Right cardiac atrium (tissue), 5 donors: ENCODE measurements at regions not wholly inside any gene's neighbourhood (a gene's known extent, or its start where the extent isn't known, plus 50 kb on each side); places are given as distances from the start of the nearest gene placed in this dataset.
A peak's percentile ranks its signal among the peaks of the same experiment; 100 is the strongest.

ENCODE experiments used
- ATAC-seq, 2 donors: fragments of 200-7000 bp; cut with Tn5 transposase; one replicate each; pipeline versions ENCODE4 v1.8.0 to v1.9.1; 2020; ENCODE audit warnings: moderate library complexity in 2 of 2, mild to moderate bottlenecking in 1 of 2
- DNase-seq, 3 donors: peaks; one replicate each; pipeline ENCODE4 v3.0.0-alpha.2; 2020
- H3K27ac ChIP-seq: one replicate; pipeline ENCODE4 v1.5.1; 2013; ENCODE audit warnings: mild to moderate bottlenecking, low read length, control low read depth, moderate library complexity
- H3K27me3 ChIP-seq: one replicate; pipeline ENCODE4 v1.6.1; 2013; ENCODE audit not compliant: control insufficient read depth, insufficient read depth
- H3K4me1 ChIP-seq: one replicate; pipeline ENCODE4 v1.6.1; 2013; ENCODE audit warnings: low read length; ENCODE audit not compliant: control insufficient read depth, insufficient read depth
- H3K4me3 ChIP-seq: one replicate; pipeline ENCODE4 v1.5.1; 2013; ENCODE audit warnings: low read length, control low read depth
- H3K9me3 ChIP-seq: one replicate; pipeline ENCODE4 v1.6.1; 2013; ENCODE audit warnings: low read length; ENCODE audit not compliant: control insufficient read depth
- WGBS: extraction: QIAGEN DNeasy Blood & Tissue Kit; methylation state at CpG from one replicate; pipeline ENCODE4 v1.1.7; 2013; 5-methylcytosine and 5-hydroxymethylcytosine counted together
- intact Hi-C, 4 donors: fragments of 100-400 bp; cut with DNase I; formaldehyde crosslinking; loops; one replicate each; pipeline versions ENCODE4 v1.11.0 to v1.14.0; 2022 to 2023
- donor health status: healthy with polysubstance abuse.
- donor health status: DM: no; HTN: yes; CAD: no.
- donor health status: DM: no; HTN: no; CAD: no.
- donor health status: DM: no; HTN: yes; CAD: no; lungs with severe emphysema.
- donor health status: DM: yes; HTN: yes; CAD: no.

DNA sequence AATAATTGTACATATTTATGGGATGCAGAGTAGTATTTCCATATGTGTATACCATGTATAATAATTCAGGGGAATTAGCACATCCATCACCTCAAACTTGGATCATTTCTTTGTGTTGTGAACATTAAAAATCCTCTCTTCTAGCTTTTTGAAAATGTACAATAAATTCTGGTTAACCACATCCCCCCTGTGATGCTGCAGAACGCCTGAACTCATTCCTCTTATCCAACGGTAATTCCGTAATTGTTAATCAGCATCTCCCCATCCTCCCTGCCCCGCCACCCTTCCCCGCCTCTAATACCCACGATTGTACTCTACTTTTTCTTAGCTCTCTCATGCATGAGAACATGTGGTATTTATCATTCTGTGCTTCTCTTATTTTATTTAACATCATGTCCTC is 127.7 kb upstream of the ANKRD55 start:
- no peak for ATAC-seq

DNA sequence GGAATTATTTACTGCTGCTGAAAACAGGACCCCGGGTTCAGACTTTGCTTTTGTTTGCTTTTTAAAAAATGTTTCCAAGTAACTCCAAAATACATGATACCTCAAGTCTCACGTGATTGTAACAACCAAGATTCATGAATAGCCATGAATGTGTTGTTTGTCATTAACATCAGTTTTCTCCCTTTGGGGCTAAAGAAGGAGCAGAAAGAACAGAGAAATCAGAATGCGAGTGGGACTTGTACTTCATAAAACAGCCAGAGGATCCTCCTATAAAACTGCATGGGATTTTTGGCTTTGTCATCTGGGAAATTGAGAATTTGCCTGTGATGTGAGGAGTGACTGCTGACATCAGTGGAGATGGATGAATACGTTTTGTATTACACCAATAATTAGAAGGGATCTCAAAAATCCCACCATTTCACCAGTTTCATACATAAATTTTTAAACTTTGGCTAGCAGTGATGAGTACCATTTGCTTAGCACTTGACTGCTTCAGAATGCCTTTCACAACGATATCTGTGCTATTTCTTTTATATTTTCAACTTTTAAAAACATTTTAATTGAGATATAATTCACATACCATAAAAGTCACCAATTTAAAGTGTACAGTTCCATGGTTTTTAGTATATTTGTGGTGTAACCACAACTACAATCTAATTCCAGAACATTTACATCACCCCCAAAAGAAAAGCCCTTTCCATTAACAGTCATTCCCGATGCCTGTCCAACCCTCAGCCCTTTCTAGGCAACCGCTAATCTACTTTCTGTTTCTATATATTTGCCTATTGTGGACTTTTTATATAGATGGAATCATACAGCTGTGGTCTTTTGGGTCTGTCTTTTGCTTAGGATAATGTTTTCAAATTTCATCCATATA is 126.9 kb upstream of the ANKRD55 start:
- intact Hi-C loops, result loop anchor here in 1 of 4 donors (10.0 kb wide), 1 partner anchor 455 kb away; the partner anchor contains the start of gene MAP3K1
- no peak overlapping the region for H3K4me3 ChIP-seq
- DNase-seq (no peak), ATAC-seq (no peak)
- H3K27me3 ChIP-seq, result no peaks in the 10 kb centered on the region
- WGBS, result 74% methylated on average over 7 of the region's 7 CpGs
- H3K9me3 ChIP-seq, result no peaks in the 10 kb centered on the region
- peaks cover 1% of the 10 kb centered on the region for H3K4me1 ChIP-seq
- H3K27ac ChIP-seq, result no peak overlapping the region

More for the DNA sequence above, 127.7 kb upstream of the ANKRD55 start:
- no peak for DNase-seq
- Histone ChIP-seq H3K27ac (no peak overlapping the region), H3K4me3 (no peak overlapping the region), H3K4me1 (peaks cover 1% of the 10 kb centered on the region), H3K27me3 (no peaks in the 10 kb centered on the region), H3K9me3 (no peaks in the 10 kb centered on the region)
- intact Hi-C loops, result no loop called here
- WGBS, result 82% methylated on average over 6 of the region's 6 CpGs

- Histone ChIP-seq H3K4me1 (peaks cover 1% of the 10 kb centered on the region), H3K27me3 (no peaks in the 10 kb centered on the region), H3K9me3 (no peaks in the 10 kb centered on the region), H3K27ac (peak overlapping the region; percentile 26), H3K4me3 (no peak overlapping the region)
- DNase-seq (peak; percentile 47 to 65 (median 59)), ATAC-seq (peak; percentile 69 to 88)
- intact Hi-C loops, result loop anchor here in 1 of 4 donors (10.0 kb wide), 1 partner anchor 456 kb away; the partner anchor contains the start of gene MAP3K1
- WGBS, result 50% methylated on average over 12 of the region's 12 CpGs
Observed at GRCh38 chr5:56358703-56359681, 125.9 kb upstream of the ANKRD55 start.

DNA sequence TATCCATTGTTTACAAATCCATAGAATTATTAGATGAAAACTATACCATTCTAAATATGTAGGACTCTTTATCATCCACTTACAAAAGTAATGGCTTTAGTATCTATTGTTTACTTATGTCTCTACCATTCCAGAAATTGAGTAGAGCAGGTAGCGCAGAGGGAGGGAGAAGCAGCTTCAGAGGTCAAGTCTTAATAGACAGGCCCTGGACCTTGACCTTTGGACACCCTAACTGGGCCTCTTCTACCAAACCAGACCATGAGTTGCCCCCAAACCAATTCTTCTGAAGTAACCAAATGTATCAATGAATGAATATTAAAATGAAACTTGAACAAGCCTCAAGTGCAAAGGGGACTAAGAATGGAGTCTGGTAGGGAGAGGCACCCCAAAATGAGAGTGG is 124.9 kb upstream of the ANKRD55 start:
- Histone ChIP-seq H3K27ac (no peak overlapping the region), H3K4me1 (peaks cover 1% of the 10 kb centered on the region), H3K27me3 (no peaks in the 10 kb centered on the region), H3K4me3 (no peak overlapping the region), H3K9me3 (no peaks in the 10 kb centered on the region)
- ATAC-seq (no peak), DNase-seq (no peak)
- intact Hi-C loops, result loop anchor here in 1 of 4 donors (10.0 kb wide), 1 partner anchor 457 kb away; the partner anchor contains the start of gene MAP3K1
- WGBS, result 100% methylated on average over 1 of the region's 1 CpG

DNA sequence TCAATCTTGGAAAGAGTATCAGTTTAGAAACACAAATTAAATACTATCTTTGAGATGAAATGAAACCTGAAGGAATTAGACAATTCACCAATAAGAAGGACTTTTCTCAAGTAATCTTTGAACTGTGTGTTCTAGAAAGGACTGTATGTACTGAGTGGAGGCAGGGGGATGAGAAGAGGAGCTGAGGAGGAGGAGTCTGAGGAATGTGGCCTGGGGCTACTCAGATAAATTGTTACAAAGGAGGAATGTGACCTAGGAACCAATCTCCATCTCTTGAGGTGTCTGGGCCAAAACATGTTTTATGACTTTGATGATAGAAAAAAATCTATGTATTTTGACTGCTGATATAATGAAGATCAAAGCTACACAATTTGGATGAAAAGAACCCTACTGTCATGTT is 124.3 kb upstream of the ANKRD55 start:
- no peak overlapping the region for H3K27ac ChIP-seq
- intact Hi-C loops, result loop anchor here in 1 of 4 donors (10.0 kb wide), 1 partner anchor 457 kb away; the partner anchor contains the start of gene MAP3K1

GRCh38 chr5:56356836-56357160 is 123.7 kb upstream of the ANKRD55 start:
- H3K27ac ChIP-seq, result no peak overlapping the region
- DNase-seq (no peak), ATAC-seq (no peak)
- H3K9me3 ChIP-seq, result no peaks in the 10 kb centered on the region
- H3K27me3 ChIP-seq, result no peaks in the 10 kb centered on the region
- H3K4me1 ChIP-seq, result peaks cover 5% of the 10 kb centered on the region
- no peak overlapping the region for H3K4me3 ChIP-seq
- intact Hi-C loops, result loop anchor here in 1 of 4 donors (10.0 kb wide), 1 partner anchor 458 kb away; the partner anchor contains the start of gene MAP3K1

More for the DNA sequence above, 124.3 kb upstream of the ANKRD55 start:
- no peak for ATAC-seq
- Histone ChIP-seq H3K4me1 (peaks cover 2% of the 10 kb centered on the region), H3K9me3 (no peaks in the 10 kb centered on the region), H3K27me3 (no peaks in the 10 kb centered on the region), H3K4me3 (no peak overlapping the region)
- DNase-seq, result no peak

- Histone ChIP-seq H3K27me3 (no peaks in the 10 kb centered on the region), H3K9me3 (no peaks in the 10 kb centered on the region), H3K4me1 (peaks cover 5% of the 10 kb centered on the region), H3K4me3 (no peak overlapping the region), H3K27ac (no peak overlapping the region)
- 84% methylated on average over 6 of the region's 6 CpGs for WGBS
- DNase-seq (no peak), ATAC-seq (no peak)
- intact Hi-C loops, result loop anchor here in 1 of 4 donors (10.0 kb wide), 1 partner anchor 459 kb away; the partner anchor contains the start of gene MAP3K1
Observed at GRCh38 chr5:56356121-56356835, 123.1 kb upstream of the ANKRD55 start.

DNA sequence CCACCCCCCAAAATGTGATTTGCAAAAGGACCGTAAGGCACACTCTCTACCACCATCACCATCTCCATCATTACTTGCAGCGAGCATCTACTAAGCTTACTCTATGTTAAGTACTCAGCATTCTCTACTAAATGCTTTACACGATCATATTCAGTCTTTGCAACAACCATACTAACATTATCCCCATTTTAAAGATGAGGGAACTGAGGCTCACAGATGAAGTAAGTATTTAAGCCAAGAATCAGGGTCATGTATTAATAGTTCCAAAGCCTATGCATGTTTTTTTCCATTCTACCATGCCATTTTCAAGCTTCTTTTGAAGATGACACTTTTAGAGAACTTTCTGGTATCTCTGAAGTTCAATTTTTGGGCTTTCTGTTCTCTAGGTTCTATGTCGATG is 121.7 kb upstream of the ANKRD55 start:
- Histone ChIP-seq H3K9me3 (no peaks in the 10 kb centered on the region), H3K4me1 (peaks cover 5% of the 10 kb centered on the region), H3K4me3 (no peak overlapping the region), H3K27ac (no peak overlapping the region), H3K27me3 (no peaks in the 10 kb centered on the region)
- no peak for ATAC-seq
- intact Hi-C loops, result loop anchor here in 1 of 4 donors (10.0 kb wide), 1 partner anchor 460 kb away; the partner anchor contains the start of gene MAP3K1
- DNase-seq, result no peak
- WGBS, result 87% methylated on average over 4 of the region's 4 CpGs

DNA sequence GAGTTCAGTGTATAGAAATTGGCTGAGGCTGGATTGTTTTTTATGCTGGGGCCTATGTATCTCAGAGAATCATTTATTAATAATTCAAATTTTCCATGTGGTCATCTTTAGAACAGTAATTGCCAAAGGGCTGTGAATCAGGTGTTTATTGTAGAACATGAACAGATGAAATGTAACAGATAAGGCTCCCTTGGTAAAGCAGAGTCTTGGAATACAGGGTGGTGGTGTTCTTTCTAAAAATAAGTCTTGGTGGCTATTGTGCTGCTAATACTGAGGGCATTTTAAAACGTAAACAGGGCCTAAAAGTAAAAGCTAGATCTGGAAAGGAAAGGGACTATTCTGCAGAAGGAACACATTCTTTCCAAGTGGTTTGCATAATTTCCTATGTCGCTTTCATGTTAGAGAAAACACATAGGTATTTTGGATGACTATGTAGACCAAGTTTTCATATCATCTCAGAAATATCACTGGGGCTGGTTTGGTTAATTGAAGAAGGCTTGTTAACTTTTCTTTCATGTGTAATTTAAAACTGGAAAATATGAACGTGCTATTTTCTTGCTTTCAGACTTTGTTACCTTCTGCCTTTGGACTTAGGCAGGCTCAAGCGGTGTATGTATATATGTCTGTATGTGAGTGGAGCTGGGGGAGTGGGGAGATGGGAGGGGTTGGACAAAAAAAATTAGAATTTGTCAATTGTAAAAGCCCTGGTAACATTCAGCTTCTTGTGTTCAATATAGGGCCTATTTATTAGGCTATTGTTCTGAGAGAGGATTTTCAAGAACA is 119.9 kb upstream of the ANKRD55 start:
- intact Hi-C loops, result loop anchor here in 1 of 4 donors (10.0 kb wide), 1 partner anchor 462 kb away; the partner anchor contains the start of gene MAP3K1
- Histone ChIP-seq H3K9me3 (no peaks in the 10 kb centered on the region), H3K27ac (no peak overlapping the region), H3K4me1 (peaks cover 8% of the 10 kb centered on the region), H3K4me3 (no peak overlapping the region), H3K27me3 (no peaks in the 10 kb centered on the region)
- ATAC-seq, result no peak
- no peak for DNase-seq
- 70% methylated on average over 4 of the region's 4 CpGs for WGBS
